ENCODE measurements at regions not wholly inside any gene's neighbourhood (a gene's known extent, or its start where the extent isn't known, plus 50 kb on each side); places are given as distances from the start of the nearest gene placed in this dataset.
"Not testable (repeated sequence)": the region's sequence is repeated elsewhere in the genome, so short reads cannot be mapped to it uniquely, and the experiment has no call there.

- CTCF ChIA-PET = not testable (repeated sequence)
Measured at GRCh38 chr17:61539728-61540127, 51.3 kb downstream of the NACA2 start.

GRCh38 chr17:61538480-61538879, 52.5 kb downstream of the NACA2 start:
- H3K4me3 ChIP-seq (ENCODE audit: low read depth, low read length) = no peak overlapping the region
- ChIA-PET CTCF (no interaction called here), POLR2A (no interaction called here)
- no peak for DNase-seq (ENCODE audit: low read depth, low spot score)
- TF ChIP-seq CTCF (IDR thresholded peaks at IDR 0.05; ENCODE audit: insufficient read depth, low read length, missing control alignments) = no peak

More at GRCh38 chr17:61539728-61540127, 51.3 kb downstream of the NACA2 start:
- DNase-seq (ENCODE audit: low read depth, low spot score); H3K4me3 ChIP-seq (ENCODE audit: low read depth, low read length); POLR2A ChIA-PET: not testable (repeated sequence)

DNA sequence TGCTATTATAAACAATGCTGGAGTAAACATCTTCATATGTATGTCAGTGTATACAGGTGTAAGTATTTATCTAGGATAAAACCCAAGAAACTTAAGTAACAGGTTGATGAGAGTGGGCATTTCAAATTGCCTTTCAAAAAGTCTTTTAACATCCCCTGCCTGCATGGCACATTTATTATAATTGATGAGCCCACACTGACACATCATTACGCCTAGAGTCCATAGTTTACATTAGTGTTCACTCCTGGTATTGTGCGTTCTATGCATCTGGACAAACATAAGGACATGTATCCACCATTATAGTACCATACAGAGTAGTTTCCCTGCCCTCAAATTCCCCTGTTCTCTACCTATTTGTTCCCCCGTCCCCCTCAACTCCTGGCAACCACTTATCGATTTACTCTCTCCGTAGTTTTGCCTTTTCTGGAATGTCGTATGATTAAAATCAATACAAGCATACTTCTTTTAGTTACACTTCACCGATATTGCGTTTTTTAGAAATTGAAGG, 53.7 kb downstream of the NACA2 start:
- CTCF ChIA-PET = interaction anchor here (1.3 kb wide), 1 partner anchor 15 kb away, joined by 3 read pairs; no protein-coding TSS in a partner anchor
- POLR2A ChIA-PET = no interaction called here
- H3K4me3 ChIP-seq (ENCODE audit: low read depth, low read length) = no peak overlapping the region
- no peak for DNase-seq (ENCODE audit: low read depth, low spot score)
- TF ChIP-seq CTCF (IDR thresholded peaks at IDR 0.05; ENCODE audit: insufficient read depth, low read length, missing control alignments) = no peak

DNA sequence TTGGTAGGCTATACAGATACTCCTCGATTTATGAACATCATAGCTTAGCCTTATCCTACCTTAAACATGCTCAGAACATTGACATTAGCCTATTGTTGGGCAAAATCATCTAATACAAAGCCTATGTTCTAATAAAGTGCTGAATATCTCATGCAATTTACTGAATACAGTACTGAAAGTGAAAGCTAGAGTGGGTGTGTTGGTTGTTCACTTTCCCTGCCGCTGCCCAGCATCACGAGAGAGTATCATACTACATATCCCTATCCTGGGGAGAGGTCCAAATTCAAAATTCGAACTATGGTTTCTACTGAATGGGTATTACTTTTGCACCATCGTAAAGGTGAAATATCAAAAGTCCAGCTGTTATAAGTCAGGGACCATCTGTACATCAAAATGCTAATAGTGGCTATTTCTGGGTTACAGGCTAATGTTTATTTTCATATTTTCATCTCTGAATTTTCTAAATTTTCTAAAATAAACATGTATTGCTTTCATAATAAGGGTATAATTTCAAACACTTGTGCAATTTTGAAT, 54.5 kb downstream of the NACA2 start:
- POLR2A ChIA-PET = no interaction called here
- TF ChIP-seq CTCF (IDR thresholded peaks at IDR 0.05; ENCODE audit: insufficient read depth, low read length, missing control alignments) = no peak
- CTCF ChIA-PET = interaction anchor here (1.3 kb wide), 1 partner anchor 15 kb away, joined by 3 read pairs; no protein-coding TSS in a partner anchor
- no peak for DNase-seq (ENCODE audit: low read depth, low spot score)
- no peak overlapping the region; the same call in 1 of the 2 replicates for H3K4me3 ChIP-seq (ENCODE audit: low read depth, low read length)

Data from AG04449 (cell line).